Neural cell (in vitro differentiated cells): ENCODE measurements at regions not wholly inside any gene's neighbourhood (a gene's known extent, or its start where the extent isn't known, plus 50 kb on each side); places are given as distances from the start of the nearest gene placed in this dataset.

Source experiments
- CTCF ChIP-seq: fragments of 450-650 bp; IDR thresholded peaks from 2 replicates; pipeline ENCODE4 v1.5.1; 2014; ENCODE audit warnings: antibody characterized with exemption, mild to moderate bottlenecking, moderate library complexity; ENCODE audit not compliant: poor library complexity, severe bottlenecking
- EP300 ChIP-seq: fragments of 450-650 bp; conservative IDR thresholded peaks from 2 replicates; pipeline ENCODE4 v1.6.1; 2014; ENCODE audit warnings: antibody characterized with exemption, mild to moderate bottlenecking, moderate library complexity; ENCODE audit not compliant: poor library complexity, severe bottlenecking
- EZH2 ChIP-seq: fragments of 200-600, 300-800 bp; shearing (Covaris generic), sonication (generic); IDR thresholded peaks from 2 replicates; pipeline ENCODE4 v1.6.1; 2014; ENCODE audit warnings: antibody characterized with exemption, low read length, borderline replicate concordance, mild to moderate bottlenecking; ENCODE audit not compliant: insufficient read depth, poor library complexity, severe bottlenecking
- POLR2AphosphoS5 ChIP-seq: IDR thresholded peaks from 2 replicates; pipeline ENCODE4 v1.6.1; 2012
- REST ChIP-seq: IDR thresholded peaks from 2 replicates; pipeline ENCODE4 v1.6.1; 2012; ENCODE audit warnings: borderline replicate concordance
- SMC3 ChIP-seq: fragments of 450-650 bp; conservative IDR thresholded peaks from 2 replicates; pipeline ENCODE4 v1.6.1; 2014; ENCODE audit warnings: antibody characterized with exemption, mild to moderate bottlenecking, moderate library complexity; ENCODE audit not compliant: poor library complexity

- TF ChIP-seq CTCF (no peak), POLR2AphosphoS5 (no peak), EZH2 (no peak), EP300 (no peak), REST (no peak), SMC3 (no peak)
These were observed 53.5 kb upstream of the CLDN14 start for GRCh38 chr21:36533468-36533848.
